ENCODE measurements at regions not wholly inside any gene's neighbourhood (a gene's known extent, or its start where the extent isn't known, plus 50 kb on each side); places are given as distances from the start of the nearest gene placed in this dataset.

- TF ChIP-seq CTCF (IDR thresholded peaks at IDR 0.05) (no peak), POLR2A (IDR thresholded peaks at IDR 0.05) (no peak)
These were observed 149.3 kb upstream of the FOXQ1 start for GRCh38 chr6:1162367-1163275.

All from esophagus squamous epithelium (tissue), 4 donors.